GM12891 (cell line): ENCODE measurements at regions not wholly inside any gene's neighbourhood (a gene's known extent, or its start where the extent isn't known, plus 50 kb on each side); places are given as distances from the start of the nearest gene placed in this dataset.
"Not testable (repeated sequence)": the region's sequence is repeated elsewhere in the genome, so short reads cannot be mapped to it uniquely, and the experiment has no call there.

Experiments used
- DNase-seq: peaks from one replicate; pipeline ENCODE4 v3.0.0; 2011; ENCODE audit warnings: low spot score; ENCODE audit not compliant: insufficient read length
- FAIRE-seq: peaks from 2 replicates; lab custom pipeline; 2011; peaks lifted over from hg19 to GRCh38; lab: Jason Lieb, UNC
- PAX5 ChIP-seq: IDR thresholded peaks from 2 replicates; pipeline ENCODE4 v1.6.1; 2011; ENCODE audit warnings: low read length, moderate library complexity, mild to moderate bottlenecking; ENCODE audit not compliant: insufficient read depth, severe bottlenecking
- POLR2A ChIP-seq: IDR thresholded peaks from 2 replicates; pipeline ENCODE4 v1.6.1; 2011; ENCODE audit warnings: low read depth, low read length, control low read depth
- POLR2AphosphoS5 ChIP-seq: IDR thresholded peaks from 2 replicates; pipeline ENCODE4 v1.6.1; 2011; ENCODE audit warnings: low read depth, low read length, control low read depth
- POU2F2 ChIP-seq: IDR thresholded peaks from 2 replicates; pipeline ENCODE4 v1.6.1; 2011; ENCODE audit warnings: low read depth, mild to moderate bottlenecking, control low read depth, low read length, moderate library complexity
- SPI1 ChIP-seq: IDR thresholded peaks from 2 replicates; pipeline ENCODE4 v1.6.1; 2011; ENCODE audit warnings: low read depth, low read length, control low read depth
- TAF1 ChIP-seq: IDR thresholded peaks from 2 replicates; pipeline ENCODE4 v1.6.1; 2011; ENCODE audit warnings: low read depth, low read length, control low read depth

DNA sequence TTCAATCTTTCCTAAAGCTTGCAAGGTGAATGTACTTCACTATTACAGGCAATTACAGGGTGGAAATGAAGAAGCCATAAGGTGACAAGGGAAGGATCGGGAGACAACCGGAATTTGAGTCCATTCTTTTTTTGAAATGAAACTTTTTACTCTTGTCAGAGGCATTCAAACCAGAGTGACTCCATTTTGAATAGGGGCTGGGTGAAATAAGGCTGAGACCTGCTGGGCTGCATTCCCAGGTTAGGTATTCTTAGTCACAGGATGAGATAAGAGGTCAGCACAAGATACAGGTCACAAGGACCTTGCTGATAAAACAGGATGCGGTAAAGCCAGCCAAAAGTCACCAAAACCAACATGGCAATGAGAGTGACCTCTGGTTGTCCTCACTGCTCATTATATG lies 363.3 kb downstream of the TYW1 start:
- FAIRE-seq (no peak), DNase-seq (no peak)
- no peak for TF ChIP-seq POLR2A
- TF ChIP-seq TAF1 = no peak
- no peak for TF ChIP-seq SPI1
- no peak for TF ChIP-seq PAX5
- no peak for TF ChIP-seq POLR2AphosphoS5
- no peak for TF ChIP-seq POU2F2

DNA sequence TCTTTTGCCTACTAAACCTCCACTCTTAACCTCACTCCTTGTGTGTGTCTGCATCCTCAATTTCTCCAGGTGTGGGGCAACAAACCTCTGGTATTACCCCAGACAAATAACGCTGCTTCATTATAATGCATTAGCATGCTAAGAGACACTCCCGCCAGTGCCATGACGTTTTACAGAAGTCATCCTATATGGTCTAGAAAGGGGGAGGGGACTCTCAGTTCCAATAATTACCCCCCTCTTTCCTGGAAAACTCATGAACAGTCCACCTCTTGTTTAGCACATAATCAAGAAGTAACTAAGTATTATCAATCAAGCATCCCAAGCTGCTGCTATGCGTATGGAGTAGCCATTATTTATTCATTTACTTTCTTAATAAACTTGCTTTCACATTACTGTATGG lies 364.5 kb downstream of the TYW1 start:
- no peak for FAIRE-seq
- TF ChIP-seq PAX5 = no peak
- DNase-seq = no peak

DNA sequence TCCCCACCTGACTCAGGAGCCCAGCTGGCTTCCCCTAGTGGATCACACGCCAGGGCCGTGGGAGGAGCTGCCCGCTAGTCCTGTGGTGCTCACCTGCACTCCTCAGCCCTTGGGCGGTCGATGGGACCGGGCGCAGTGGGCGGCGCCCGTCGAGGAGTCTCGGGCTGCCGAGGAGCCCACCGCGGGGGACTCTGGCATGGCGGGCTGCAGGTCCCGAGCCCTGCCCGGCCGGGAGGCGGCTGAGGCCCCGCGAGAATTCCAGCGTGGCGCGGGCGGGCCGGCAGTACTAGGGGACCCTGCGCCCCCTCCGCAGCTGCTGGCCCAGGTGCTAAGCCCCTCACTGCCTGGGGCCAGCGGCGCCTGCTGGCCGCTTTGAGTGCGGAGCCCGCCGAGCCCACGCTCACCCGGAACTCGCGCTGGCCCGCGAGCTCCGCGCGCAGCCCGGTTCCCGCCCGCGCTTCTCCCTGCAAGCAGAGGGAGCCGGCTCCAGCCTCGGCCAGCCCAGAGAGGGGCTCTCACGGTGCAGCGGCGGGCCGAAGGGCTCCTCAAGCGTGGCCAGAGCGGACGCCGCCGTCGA lies 367.9 kb downstream of the TYW1 start:
- DNase-seq = no peak
- FAIRE-seq = no peak

DNA sequence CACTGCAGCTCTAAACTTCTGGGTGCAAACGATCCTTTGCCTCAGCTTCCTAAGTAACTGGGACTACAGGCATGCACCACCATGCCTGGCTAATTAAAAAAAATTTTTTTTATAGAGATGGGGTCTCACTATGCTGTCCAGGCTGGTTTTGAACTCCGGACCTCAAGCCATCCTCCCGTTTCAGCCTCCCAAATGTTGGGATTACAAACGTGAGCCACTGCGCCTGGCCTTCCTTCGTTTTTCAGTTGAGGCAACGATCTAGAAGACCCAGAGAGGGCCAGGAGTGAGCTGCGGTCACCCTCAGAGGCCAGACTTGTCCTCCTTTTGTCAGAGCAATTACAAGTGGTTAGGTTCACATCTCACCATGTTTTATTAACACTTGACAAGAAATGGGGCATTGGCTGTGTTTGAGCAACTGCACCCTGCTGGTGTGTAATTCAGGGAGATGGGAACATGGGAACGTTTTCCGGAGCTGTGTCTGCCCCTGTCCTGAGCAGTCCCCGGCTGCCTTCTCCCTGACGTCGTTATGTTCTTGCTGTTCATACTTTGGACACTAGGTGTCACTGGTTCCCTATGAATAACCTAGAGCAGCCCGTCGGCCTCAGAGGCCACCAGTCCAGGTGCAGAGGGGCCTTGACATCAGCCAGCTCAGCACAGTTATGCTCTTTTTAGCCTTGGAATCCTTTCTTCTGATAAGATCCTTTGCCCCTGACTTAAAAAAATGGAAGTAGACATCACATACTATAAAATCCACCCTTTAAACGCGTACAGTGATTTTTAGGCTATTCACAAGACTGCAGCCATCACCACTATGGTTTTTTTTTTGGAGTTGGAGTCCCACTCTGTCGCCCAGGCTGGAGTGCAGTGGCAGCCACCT lies 375.0 kb downstream of the TYW1 start:
- no peak for TF ChIP-seq POLR2A
- TF ChIP-seq TAF1 = no peak
- no peak; the same call in 1 of the 2 replicates for TF ChIP-seq POU2F2
- TF ChIP-seq POLR2AphosphoS5 = no peak
- no peak for TF ChIP-seq PAX5
- TF ChIP-seq SPI1 = no peak
- peak; percentile 93 for FAIRE-seq
- peak; percentile 77 for DNase-seq

More for the DNA sequence above, 367.9 kb downstream of the TYW1 start:
- TF ChIP-seq SPI1 (no peak), POLR2AphosphoS5 (no peak), PAX5 (no peak), POU2F2 (no peak), TAF1 (no peak), POLR2A (no peak)

DNA sequence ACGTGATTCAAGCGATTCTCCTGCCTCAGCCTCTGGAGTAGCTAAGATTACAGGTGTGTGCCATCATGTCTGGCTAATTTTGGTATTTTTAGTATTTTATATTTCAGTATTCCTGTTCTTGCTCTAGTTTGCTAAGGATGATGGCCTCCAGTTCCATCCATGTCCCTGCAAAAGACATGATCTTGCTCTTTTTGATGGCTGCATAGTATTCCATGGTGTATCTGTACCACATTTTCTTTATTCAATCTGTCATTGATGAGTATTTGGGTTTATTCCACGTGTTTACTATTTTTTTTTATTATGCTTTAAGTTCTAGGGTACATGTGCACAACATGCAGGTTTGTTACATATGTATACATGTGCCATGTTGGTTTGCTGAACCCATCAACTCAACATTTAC lies 376.8 kb downstream of the TYW1 start:
- not testable (repeated sequence) for FAIRE-seq

DNA sequence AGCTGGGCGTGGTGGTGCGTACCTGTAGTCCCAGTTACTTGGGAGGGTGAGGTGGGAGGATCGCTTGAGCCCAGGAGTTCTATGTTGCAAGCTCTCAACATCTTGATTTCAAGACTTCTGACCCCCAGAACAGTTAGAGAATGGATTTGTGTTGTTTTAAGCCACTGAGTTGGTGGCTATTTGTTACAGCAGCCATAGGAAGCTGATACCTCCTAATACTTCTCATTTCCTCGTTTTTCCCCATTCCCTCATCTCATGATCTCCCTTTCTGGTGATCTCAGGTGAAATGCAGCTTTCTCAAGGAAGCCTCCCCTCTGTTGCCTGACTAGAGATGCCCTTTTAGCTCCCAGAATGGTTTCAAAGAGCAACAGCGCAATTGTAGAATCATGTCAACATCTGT lies 378.8 kb downstream of the TYW1 start:
- DNase-seq (no peak), FAIRE-seq (no peak)
- TF ChIP-seq TAF1 (no peak), POU2F2 (no peak), POLR2AphosphoS5 (no peak), POLR2A (no peak), PAX5 (no peak), SPI1 (no peak)

More for the DNA sequence above, 376.8 kb downstream of the TYW1 start:
- DNase-seq = not testable (repeated sequence)

DNA sequence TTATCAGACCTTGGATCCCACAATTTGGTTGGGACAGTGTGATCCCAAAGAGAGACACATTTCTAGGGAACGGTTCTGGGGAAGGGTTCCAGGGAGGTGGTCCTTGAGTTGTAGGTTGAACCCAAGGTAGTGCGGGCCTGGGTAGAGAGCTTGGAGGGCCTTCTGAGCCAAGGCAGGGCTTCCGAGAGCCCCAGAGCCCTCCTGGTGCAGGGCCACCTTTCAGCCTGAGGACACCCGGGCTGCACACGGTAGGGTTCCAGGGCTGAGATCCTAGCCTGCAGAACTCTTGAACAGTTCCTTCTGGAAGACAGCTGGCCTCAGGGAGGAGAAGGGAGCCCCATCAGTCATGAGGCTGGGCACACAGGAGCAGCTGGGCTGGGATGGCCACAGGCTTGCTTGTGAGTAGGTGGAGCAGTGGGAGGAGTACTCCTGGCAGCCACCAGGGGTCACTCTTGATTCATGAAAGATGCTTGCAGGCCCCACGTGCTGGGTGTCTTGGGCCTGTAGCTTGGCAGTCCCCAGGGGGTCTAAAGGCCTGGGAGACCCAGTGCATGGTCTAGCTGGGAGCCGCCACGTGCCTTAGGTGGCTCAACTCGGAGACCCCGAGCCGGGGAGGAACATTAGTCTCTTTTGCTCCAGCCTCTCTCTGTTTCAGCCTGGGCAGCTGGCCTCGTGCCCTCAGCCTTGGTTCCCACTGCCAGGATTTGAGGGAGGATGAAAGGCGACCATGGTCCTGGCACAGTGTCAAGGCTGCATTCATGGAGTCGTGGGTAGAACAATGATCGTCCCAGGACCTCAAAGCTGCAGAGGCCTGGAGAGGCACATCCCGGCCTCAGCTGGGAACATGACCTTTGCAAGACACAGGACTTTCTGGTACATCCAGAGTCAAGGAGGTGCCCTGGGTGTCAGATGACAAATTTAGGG lies 381.6 kb downstream of the TYW1 start:
- DNase-seq = peak; percentile 67
- peak; percentile 55 for FAIRE-seq
- TF ChIP-seq PAX5 (no peak), SPI1 (no peak), POU2F2 (no peak), POLR2A (no peak), TAF1 (no peak), POLR2AphosphoS5 (no peak)

DNA sequence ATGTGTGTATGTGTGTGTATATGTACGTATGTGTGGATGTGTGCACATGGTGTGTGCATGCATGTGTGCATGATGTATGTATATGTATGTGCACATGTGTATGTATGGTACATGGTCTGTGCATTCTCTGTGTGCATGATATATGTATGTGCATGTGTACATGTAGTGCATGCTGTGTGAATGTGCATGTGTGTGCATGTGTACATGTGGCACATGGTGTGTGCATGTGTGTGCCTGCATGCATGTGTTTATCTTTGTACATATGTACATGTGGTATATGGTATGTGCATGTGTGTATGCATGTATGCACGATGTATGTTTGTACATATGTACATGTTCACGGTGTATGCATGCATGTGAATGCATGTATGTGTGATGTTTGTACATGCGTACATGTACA lies 383.7 kb downstream of the TYW1 start:
- FAIRE-seq (peak; percentile 59), DNase-seq (no peak)
- TF ChIP-seq PAX5 (no peak), POU2F2 (no peak), TAF1 (no peak), POLR2AphosphoS5 (no peak), SPI1 (no peak), POLR2A (no peak)

DNA sequence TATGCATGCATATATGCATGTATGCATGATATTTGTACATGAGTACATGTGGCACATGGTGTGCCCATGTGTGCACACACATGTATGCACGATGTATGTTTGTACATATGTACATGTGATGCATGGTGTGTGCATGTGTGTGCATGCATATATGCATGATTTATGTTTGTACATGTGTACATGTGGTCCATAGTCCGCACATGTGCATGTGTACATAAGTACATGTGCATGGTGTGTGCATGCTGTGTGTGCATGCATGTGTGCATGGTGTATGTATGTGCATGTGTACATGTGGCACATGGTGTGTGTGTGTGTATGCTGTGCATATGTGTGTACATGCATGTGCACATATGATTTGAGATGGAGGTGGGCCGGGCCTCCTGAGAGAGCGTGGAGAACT lies 384.2 kb downstream of the TYW1 start:
- TF ChIP-seq POLR2A (no peak), SPI1 (no peak), TAF1 (no peak), POLR2AphosphoS5 (no peak)
- peak; percentile 81 for FAIRE-seq
- no peak for DNase-seq
